ENCODE measurements at regions not wholly inside any gene's neighbourhood (a gene's known extent, or its start where the extent isn't known, plus 50 kb on each side); places are given as distances from the start of the nearest gene placed in this dataset.

- TF ChIP-seq CTCF (conservative IDR thresholded peaks at IDR 0.05; ENCODE audit: control insufficient read depth, insufficient read depth, low read depth, low read length): no peak
- DNase-seq (ENCODE audit: low read depth): peak; percentile 72
- H3K4me3 ChIP-seq (ENCODE audit: control insufficient read depth, low read depth, low read length): no peak overlapping the region
Observed at GRCh38 chr14:95597784-95598211, 62.9 kb downstream of the GLRX5 start.

GRCh38 chr14:95601650-95602049 is 66.8 kb downstream of the GLRX5 start:
- no peak for DNase-seq (ENCODE audit: low read depth)
- H3K4me3 ChIP-seq (ENCODE audit: control insufficient read depth, low read depth, low read length): no peak overlapping the region
- no peak for TF ChIP-seq CTCF (conservative IDR thresholded peaks at IDR 0.05; ENCODE audit: control insufficient read depth, insufficient read depth, low read depth, low read length)

GRCh38 chr14:95603415-95603814 is 68.6 kb downstream of the GLRX5 start:
- no peak for TF ChIP-seq CTCF (conservative IDR thresholded peaks at IDR 0.05; ENCODE audit: control insufficient read depth, insufficient read depth, low read depth, low read length)

GRCh38 chr14:95606266-95606665 is 71.4 kb downstream of the GLRX5 start:
- TF ChIP-seq CTCF (conservative IDR thresholded peaks at IDR 0.05; ENCODE audit: control insufficient read depth, insufficient read depth, low read depth, low read length): no peak
- no peak overlapping the region for H3K4me3 ChIP-seq (ENCODE audit: control insufficient read depth, low read depth, low read length)
- DNase-seq (ENCODE audit: low read depth): no peak

More at GRCh38 chr14:95603415-95603814, 68.6 kb downstream of the GLRX5 start:
- DNase-seq (ENCODE audit: low read depth): no peak
- H3K4me3 ChIP-seq (ENCODE audit: control insufficient read depth, low read depth, low read length): no peak overlapping the region

GRCh38 chr14:95608637-95609235 is 73.9 kb downstream of the GLRX5 start:
- no peak overlapping the region for H3K4me3 ChIP-seq (ENCODE audit: control insufficient read depth, low read depth, low read length)
- no peak for DNase-seq (ENCODE audit: low read depth)
- no peak for TF ChIP-seq CTCF (conservative IDR thresholded peaks at IDR 0.05; ENCODE audit: control insufficient read depth, insufficient read depth, low read depth, low read length)

- no peak overlapping the region for H3K4me3 ChIP-seq (ENCODE audit: control insufficient read depth, low read depth, low read length)
- TF ChIP-seq CTCF (conservative IDR thresholded peaks at IDR 0.05; ENCODE audit: control insufficient read depth, insufficient read depth, low read depth, low read length): peak; percentile 64
- DNase-seq (ENCODE audit: low read depth): peak; percentile 48
Observed at GRCh38 chr14:95609398-95609990, 74.6 kb downstream of the GLRX5 start.
